M059J (cell line): ENCODE measurements at regions not wholly inside any gene's neighbourhood (a gene's known extent, or its start where the extent isn't known, plus 50 kb on each side); places are given as distances from the start of the nearest gene placed in this dataset.
"Not testable (repeated sequence)": the region's sequence is repeated elsewhere in the genome, so short reads cannot be mapped to it uniquely, and the experiment has no call there.

ENCODE experiments used
- DNase-seq: peaks from one replicate; pipeline ENCODE4 v3.0.0-alpha.2; 2012; ENCODE audit warnings: low read depth

DNA sequence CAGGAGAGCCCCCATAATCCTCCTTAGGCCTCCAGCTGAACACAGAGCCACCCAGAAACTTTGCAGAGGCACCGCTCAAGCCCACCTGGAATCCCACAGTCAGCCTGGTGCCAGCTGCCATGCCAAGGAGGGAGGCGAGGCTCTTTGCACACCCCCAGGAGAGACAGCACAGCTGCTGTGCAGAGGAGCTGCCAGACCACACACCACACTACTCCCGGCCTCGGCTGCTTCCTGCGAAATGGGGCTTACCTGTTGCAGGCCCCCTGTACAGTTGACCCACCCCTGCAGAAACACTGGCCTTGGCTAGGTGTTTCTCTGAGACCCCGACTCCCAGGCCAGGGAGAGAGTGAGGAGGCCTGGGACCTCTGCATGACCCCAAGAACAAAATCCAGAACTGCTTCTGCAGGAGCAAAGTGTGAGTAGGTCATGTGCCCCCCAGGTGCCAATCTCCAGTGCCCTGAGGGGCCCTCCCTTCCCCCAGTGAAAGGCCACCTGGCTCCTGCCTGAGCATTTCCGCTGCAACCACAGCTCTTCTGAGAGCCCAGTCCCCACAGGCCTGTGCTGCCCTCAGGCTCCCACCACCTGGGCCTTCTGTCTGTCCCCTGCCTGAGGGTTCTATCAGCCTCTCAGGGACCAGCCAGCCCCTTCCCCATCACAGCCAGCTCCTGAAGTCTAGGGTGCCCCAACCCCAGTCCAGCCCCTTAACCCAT lies 580.4 kb downstream of the UQCRFS1 start:
- no peak for DNase-seq

DNA sequence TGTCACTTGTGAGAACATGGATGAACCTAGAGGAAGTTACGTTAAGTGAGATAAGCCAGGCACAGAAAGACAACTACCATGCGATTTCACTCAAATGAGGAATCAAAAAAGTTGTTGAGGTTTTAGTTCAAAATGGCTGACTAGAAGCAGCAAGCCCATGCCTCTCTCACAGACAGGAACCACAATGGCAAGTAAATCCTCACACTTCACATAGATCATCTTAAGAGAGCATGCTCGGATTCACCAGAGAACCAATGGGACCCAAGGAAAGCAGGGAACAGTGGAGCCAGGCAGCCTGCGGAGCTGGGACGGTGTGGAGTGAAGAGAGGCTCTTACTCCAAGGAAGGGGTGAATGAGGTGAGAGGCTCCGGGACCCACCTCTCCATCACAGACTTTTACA lies 581.0 kb downstream of the UQCRFS1 start:
- DNase-seq = no peak

DNA sequence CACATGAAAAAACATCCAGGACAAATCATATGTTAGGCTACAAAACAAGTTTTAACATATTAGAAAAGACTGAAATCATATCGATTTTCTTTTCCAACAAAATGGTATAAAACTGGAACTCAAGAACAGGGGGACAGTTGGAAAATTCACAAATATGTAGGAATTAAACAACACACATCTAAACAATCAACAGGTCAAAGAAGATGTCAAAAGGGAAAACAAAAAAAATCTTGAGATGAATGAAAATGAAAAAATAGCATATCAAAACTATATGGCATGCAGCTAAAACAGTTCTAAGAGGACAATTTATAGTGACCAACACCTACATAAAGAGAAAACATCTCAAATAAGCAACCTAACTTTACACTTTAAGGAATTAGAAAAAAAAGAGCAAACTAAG lies 585.3 kb downstream of the UQCRFS1 start:
- no peak for DNase-seq

DNA sequence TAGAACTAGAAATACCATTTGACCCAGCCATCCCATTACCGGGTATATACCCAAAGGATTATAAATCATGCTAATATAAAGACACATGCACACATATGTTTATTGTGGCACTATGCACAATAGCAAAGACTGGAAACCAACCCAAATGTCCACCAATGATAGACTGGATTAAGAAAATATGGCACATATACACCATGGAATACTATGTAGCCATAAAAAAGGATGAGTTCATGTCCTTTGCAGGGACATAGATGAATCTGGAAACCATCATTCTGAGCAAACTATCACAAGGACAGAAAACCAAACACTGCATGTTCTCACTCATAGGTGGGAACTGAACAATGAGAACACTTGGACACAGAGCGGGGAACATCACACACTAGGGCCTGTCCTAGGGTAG lies 586.5 kb downstream of the UQCRFS1 start:
- not testable (repeated sequence) for DNase-seq

DNA sequence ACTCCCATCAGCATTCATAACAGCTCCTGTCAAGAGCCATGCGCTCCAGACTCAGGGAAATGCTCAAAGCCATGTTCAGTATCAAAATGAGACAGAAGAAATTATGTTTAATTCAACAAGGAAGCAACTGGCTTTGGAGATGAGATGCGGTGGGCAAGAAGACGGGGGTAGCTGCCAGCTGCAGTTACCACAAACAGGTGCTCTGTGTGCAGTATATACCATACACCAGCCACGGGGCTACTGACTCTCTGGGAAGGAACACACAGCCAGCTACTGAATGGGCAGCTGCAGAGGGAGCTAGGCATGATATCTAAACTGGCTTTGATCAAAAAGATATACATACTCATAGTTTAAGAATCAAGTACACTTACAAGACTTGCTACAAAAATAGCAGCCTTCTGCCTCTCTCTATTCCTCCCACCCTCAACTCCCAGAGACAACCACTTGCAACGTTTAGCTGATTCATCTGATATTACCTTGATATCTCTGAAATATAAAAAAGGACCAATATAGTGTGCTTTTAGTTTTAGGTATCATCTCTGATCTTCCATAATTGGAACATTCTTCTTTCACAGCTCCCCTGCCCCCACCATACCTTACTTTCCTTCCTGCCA lies 593.0 kb downstream of the UQCRFS1 start:
- no peak for DNase-seq

DNA sequence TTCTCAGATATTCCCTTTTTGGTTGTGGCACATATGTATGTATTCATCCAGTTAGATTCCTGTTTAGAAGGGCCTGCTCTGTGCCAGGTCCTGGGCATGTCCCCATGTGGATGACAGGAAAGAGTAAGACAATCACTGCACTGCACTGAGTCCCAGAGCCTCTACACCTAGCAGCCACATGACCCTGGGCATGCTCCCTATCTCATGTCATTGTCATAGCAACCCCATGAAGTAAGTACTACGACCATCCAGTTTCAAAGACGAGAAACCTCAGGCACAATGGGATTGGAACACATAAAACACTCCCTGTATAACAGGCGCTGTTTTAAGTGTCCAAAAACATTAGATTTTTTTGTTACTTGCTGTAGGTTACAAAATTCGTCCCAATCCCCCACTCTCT lies 594.4 kb downstream of the UQCRFS1 start:
- no peak for DNase-seq

DNA sequence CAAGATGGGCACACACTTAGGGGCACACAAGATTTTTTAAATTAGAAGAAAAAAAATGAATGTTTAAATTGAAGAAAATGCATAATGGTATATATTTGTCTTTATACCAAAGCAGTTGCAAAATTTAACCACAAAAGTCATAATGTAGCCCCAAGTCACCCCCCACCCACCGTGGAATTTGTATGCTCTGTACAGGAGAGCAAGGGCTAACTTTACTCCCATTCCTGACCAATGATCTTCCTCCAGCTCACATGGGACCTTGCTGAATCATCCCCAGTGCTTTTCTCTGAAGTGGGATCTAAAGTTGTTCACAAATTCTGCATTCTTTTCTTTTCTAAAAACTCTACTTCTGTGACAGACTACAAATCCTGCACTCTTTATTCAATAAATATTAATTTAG lies 597.0 kb downstream of the UQCRFS1 start:
- no peak for DNase-seq

DNA sequence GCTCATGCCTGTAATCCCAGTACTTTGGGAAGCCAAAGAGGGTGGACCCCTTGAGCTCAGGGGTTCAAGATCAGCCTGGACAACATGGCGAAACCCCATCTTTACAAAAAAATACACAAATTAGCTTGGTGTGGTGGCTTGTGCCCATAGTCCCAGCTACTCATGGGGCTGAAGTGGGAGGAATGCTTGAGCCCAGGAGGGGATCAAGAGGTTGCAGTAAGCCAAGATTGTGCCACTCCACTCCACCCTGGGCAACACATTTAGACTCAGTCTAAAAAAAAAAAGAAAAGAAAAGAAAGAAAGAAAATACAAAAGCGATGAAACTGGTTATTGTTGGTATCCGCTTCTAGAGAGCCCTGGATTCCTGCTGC lies 597.4 kb downstream of the UQCRFS1 start:
- no peak for DNase-seq

DNA sequence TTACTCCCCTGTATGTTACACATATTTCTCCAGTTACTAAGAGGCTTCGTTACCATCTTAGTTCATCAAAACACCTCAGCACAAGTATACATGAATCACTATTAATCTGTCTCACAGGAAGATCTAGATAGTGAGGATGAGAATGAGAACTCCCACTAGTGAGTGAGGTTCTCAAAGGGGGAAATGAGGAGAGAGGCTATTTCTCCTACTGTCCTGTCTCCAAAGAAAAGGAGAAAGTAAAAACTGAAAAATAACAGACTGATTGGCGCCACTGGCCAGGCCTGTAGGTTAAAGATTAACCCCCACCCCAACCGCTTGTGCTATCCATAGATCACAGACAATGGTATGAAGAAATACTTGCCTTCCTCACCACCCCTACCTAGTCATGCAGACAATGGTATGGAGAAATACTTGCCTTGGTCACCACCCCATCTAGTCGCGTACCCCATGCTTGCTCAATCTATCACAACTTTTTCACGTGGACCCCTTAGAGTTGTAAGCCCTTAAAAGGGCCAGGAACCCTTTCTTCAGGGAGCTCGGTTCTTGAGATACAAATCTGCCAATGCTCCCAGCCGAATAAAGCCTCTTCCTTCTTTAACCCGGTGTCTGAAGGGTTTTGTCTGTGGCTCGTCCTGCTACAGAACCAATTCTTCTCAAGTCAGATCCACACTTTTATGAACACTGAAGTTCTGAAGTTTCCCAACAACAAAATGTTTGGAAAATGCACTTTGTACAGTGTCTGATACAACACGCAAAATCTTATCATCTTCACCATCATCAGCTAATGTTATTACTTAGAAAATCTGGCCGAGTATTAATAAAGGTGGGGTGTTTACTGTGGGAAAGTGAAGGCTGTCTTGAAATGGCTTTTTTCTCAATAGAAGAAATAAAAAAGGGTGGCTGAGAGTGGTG lies 598.1 kb downstream of the UQCRFS1 start:
- DNase-seq = no peak

DNA sequence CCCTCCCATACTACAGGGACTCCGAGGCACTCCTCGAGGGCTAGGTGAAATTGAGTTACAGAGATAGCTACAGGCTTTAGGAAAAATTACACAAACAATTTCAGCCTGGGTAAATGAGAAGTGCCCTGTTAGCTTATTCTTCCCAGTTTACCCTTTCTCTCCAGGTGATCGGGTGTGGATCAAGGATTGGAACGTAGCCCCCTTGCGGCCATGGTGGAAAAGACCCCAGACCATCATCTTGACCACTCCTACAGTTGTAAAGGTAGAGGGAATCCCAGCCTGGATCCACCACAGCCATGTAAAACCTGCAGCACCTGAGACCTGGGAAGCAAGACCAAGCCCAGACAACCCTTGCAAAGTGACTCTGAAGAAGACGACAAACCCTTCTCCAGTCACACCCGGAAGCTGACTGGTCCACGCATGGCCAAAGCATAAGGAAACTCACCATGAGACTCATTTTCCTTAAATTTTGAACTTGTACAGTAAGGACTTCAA lies 600.6 kb downstream of the UQCRFS1 start:
- DNase-seq = no peak

DNA sequence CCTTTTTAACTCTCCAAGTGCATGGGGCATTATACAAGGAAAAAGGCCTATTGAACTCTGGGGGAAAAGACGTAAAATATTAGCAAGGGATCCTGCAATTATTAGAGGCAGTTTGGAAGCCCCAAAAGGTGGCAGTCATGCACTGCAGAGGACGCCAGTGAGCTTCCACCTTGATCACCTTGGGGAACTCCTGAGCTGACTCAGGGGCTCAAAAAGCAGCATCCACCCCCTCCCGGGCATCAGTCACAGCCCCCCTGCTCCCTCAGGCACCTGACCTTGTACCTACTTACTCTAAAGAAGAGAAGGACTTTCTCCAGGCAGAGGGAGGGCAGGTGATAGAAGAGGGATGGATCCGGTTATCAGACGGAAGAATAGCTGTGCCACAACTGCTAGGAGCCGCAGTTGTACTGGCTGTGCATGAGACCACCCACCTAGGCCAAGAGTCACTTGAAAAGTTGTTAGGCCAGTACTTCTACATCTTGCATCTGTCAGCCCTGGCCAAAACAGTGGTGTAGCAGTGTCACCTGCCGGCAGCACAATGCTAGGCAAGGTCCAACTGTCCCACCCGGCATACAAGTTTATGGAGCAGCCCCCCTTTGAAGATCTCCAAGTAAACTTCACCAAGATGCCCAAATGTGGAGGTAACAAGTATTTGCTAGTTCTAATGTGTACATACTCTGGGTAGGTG lies 601.6 kb downstream of the UQCRFS1 start:
- DNase-seq = not testable (repeated sequence)

DNA sequence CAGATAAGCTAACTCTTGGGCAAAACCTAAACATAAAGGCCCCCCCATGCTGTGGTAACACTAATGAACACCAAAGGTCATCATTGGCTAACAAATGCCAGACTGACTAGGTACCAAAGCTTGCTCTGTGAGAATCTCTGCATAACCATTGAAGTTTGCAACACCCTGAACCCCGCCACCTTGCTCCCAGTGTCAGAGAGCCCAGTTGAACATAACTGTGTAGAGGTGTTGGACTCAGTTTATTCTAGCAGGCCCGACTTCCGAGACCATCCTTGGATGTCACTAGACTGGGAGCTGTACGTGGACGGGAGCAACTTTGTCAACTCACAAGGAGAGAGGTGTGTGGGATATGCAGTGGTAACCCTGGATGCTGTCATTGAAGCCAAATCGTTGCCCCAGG lies 602.2 kb downstream of the UQCRFS1 start:
- DNase-seq = no peak

DNA sequence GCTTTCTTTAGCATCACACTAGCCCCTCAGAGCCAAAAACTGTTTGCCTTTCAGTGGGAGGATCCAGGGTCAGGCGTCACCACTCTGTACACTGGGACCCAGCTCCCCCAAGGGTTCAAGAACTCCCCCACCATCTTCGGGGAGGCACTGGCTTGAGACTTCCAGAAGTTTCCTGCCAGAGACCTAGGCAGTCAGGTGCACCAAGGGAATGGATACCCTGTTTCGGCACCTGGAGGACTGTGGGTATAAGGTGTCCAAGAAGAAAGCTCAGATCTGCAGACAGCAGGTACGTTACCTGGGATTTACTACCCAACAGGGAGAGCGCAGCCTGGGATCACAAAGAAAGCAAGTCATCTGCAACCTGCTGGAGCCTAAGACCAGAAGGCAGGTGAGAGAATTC lies 603.0 kb downstream of the UQCRFS1 start:
- DNase-seq = no peak

DNA sequence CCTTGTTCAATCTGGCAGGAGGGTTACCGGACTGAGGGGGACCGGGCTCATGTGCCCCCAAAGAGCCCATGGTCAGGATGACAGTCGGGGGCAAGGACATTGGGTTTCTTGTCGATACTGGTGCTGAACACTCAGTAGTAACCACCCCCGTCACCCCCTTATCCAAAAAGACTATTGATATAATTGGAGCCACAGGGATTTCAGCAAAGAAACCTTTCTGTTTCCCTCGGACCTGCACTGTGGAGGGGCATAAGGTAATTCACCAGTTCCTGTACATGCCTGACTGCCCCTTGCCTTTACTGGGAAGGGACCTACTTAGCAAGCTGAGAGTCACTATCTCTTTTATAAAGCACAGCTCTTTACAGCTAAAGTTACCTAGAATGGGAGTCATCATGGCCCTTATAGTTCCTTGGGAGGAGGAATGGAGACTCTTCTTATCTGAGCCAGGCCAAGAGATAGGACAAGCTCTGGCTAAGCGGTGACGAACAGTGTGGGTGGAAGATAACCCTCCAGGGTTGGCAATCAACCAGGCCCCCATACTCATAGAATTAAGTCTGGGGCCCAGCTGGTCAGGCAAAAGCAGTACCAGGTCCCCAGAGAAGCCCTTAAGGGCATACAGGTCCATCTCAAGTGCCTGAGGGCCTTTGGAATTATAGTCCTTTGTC lies 603.7 kb downstream of the UQCRFS1 start:
- no peak for DNase-seq

DNA sequence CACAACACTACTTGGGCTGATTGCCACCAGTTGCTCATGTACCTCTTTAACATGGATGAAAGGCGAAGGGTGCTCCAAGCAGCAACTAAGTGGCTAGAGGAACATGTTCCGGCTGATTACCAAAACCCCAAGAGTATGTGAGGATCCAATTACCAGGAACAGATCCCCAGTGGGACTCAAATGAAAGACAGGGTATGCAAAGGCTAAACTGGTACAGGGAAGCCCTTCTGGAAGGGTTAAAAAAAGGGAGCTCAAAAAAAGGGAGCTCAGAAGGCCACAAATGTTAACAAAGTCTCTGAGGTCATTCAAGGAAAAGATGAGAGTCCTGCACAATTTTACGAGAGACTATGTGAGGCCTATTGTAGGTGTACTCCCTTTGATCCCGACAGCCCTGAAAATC lies 604.7 kb downstream of the UQCRFS1 start:
- DNase-seq = no peak

DNA sequence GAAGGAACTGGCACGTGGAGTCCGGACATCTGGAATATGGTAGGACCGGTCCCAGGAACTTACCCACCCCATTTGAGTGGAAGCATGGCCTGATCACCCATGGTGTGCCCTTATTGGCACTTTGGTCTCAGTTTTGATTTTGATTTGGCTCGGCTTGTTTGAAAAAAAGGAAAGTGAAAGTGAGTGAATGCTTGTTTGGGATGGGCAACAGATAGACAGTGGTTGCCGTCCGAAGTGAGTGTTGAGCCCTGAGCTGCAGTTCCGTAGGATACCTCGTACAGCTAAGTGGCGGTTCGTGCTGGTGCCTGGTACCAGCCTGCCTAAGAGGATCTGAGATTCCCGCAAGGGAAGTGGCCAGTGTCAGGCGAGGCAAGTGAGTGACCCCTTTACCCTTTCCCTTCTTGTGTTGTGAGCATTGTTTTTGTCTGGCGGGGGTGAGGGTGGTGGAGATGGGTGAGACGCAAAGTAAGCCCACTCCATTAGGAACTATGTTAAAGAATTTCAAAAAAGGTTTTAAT lies 605.8 kb downstream of the UQCRFS1 start:
- no peak for DNase-seq

DNA sequence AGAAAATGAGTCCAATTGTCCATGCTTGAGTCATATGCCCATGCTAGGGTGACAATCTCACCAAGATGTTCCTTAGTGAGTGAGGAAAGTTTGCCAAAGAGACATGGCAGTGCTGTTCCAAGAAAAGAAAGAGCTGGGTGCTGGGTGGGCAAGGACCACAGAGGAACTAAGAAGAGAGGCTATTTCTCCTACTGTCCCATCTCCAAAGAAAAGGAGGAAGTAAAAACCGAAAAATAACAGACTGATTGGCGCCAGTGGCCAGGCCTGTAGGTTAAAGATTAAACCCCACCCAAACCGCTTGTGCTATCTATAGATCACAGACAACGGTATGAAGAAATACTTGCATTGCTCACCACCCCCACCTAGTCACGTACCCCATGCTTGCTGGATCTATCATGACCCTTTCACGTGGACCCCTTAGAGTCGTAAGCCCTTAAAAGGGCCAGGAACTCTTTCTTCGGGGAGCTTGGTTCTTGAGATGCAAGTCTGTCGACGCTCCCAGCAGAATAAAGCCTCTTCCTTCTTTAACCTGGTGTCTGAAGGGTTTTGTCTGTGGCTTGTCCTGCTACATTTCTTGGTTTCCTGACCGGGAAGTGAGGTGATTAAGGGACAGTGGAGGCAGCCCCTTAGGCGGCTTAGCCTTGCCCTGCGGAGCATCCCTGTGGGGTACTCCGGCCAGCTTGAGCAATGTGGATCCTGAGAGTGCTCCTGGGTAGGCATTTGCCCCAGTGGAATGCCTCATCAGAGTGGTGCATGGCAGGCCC lies 606.5 kb downstream of the UQCRFS1 start:
- DNase-seq = no peak

DNA sequence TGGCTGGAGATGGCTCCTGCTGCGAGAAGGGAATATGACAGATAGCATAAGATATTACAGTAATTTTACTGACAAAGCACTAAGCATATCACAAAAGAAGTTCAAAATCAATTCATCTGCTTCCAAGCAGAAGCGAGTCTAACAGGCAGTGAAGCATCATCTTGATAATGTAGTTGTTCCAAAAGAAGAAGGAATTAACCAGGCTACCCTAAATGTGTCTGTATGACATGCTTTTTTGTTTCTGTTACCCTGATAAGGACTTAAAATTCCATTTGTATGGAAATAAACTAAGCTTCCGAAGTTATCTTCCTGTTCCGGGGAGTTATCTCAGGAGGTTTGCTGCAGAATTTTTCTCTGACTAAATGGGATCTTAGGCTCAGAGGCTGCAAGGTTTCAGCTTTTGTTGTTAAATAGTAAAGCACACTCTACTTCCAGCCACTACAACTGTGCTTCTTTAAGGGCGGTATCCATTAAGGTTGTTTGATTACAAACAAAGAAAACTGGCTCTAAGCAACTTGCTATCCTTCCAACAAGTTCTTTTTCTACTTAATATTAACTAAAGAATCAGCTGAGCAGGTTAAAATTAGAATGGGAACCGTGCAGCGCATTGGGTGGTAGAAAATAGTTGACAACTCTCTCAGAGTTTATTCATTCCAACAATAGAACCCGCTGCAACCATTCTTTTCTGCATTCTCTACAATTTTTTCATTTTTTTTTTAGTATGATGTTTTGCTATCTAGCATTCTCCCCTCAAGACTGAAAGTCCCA lies 607.3 kb downstream of the UQCRFS1 start:
- no peak for DNase-seq

DNA sequence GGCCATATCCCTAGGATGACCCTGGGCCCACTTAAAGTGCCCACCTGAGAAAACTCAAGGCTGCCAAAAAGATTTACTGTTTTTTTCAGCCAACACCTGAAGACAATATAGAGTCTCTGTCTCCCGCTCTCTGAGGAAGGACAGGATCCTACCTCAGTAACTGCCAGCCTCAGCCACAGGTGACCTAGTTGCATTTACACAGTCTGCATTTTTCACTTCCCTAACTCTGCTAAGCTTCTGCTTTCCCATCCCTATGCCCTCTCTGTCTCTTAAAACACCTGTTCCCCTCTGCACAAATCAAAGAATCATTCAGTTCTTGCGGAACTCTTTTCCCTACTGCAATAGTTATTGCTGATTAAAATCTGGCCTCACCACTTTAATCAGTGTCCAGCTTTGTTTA lies 609.5 kb downstream of the UQCRFS1 start:
- no peak for DNase-seq
